Peyer's patch (tissue), 4 donors: ENCODE measurements at regions not wholly inside any gene's neighbourhood (a gene's known extent, or its start where the extent isn't known, plus 50 kb on each side); places are given as distances from the start of the nearest gene placed in this dataset.

Experiments
- DNase-seq, 3 donors: peaks; one replicate each; pipeline ENCODE4 v3.0.0-alpha.2; 2017 to 2019
- H3K27ac ChIP-seq, 4 donors: fragments of 200-600 bp; sonication (generic); one replicate each; pipeline ENCODE4 v1.5.1; 2016 to 2019
- H3K27me3 ChIP-seq, 2 donors: fragments of 200-600 bp; sonication (generic); one replicate each; pipeline ENCODE4 v1.5.1; 2019
- H3K36me3 ChIP-seq, 3 donors: fragments of 200-600 bp; sonication (generic); one replicate each; pipeline ENCODE4 v1.5.1; 2016 to 2019
- H3K4me1 ChIP-seq, 4 donors: fragments of 200-600 bp; sonication (generic); one replicate each; pipeline ENCODE4 v1.5.1; 2016 to 2019
- H3K4me3 ChIP-seq, 4 donors: fragments of 200-600 bp; sonication (generic); 1 replicate in 3 of 4; 2 replicates in 1 of 4; pipeline ENCODE4 v1.5.1; 2016 to 2019; ENCODE audit warnings: mild to moderate bottlenecking in 1 of 4
- H3K9me3 ChIP-seq, 4 donors: fragments of 200-600 bp; sonication (generic); one replicate each; pipeline ENCODE4 v1.5.1; 2016 to 2019; ENCODE audit warnings: mild to moderate bottlenecking in 1 of 4
- POLR2A ChIP-seq, 2 donors: fragments of 450-650 bp; IDR thresholded peaks; one replicate each; pipeline ENCODE4 v1.5.1; 2017; ENCODE audit warnings: antibody characterized with exemption in 2 of 2, mild to moderate bottlenecking in 2 of 2, moderate library complexity in 2 of 2
- TF ChIP-seq, protein P1 (sequence below), 6 experiments: fragments of 450-650 bp in 4 of 6; fragments of 200-600 bp in 2 of 6; sonication (generic) in 1 of 6; IDR thresholded peaks; one replicate each; pipeline ENCODE4 v1.5.1; 2017 to 2019; ENCODE audit warnings: antibody characterized with exemption in 6 of 6, mild to moderate bottlenecking in 3 of 6, moderate library complexity in 1 of 6

- Histone ChIP-seq H3K36me3 (no peaks in the 10 kb centered on the region), H3K4me3 (no peak overlapping the region), H3K27me3 (no peaks in the 10 kb centered on the region), H3K4me1 (no peaks in the 10 kb centered on the region), H3K27ac (no peak overlapping the region), H3K9me3 (no peaks in the 10 kb centered on the region)
- no peak for DNase-seq
- TF ChIP-seq, protein P1, sequence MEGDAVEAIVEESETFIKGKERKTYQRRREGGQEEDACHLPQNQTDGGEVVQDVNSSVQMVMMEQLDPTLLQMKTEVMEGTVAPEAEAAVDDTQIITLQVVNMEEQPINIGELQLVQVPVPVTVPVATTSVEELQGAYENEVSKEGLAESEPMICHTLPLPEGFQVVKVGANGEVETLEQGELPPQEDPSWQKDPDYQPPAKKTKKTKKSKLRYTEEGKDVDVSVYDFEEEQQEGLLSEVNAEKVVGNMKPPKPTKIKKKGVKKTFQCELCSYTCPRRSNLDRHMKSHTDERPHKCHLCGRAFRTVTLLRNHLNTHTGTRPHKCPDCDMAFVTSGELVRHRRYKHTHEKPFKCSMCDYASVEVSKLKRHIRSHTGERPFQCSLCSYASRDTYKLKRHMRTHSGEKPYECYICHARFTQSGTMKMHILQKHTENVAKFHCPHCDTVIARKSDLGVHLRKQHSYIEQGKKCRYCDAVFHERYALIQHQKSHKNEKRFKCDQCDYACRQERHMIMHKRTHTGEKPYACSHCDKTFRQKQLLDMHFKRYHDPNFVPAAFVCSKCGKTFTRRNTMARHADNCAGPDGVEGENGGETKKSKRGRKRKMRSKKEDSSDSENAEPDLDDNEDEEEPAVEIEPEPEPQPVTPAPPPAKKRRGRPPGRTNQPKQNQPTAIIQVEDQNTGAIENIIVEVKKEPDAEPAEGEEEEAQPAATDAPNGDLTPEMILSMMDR (IDR thresholded peaks at IDR 0.05): no peak
- no peak for TF ChIP-seq POLR2A (IDR thresholded peaks at IDR 0.05)
Measured at GRCh38 chr10:20446561-20447193, 450.4 kb downstream of the NEBL start.

DNA sequence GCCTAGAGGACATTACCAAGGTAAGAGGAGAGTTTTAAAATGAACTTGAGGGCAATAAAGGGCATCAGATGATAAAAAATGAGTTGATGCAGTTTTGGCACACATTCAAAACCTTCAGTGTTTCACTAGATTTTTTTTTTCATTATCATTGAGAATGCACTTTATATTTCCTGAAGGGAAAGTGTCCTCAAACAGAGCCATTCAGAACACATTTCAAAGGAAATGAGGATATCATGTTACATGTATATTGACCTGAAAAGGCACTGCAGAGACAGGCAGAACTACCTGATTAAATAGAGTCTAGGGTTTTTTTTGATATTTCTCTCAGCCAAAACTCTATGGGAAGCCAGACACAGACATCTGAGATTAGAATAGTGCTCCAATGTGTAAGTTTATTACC, 454.0 kb downstream of the NEBL start:
- Histone ChIP-seq H3K9me3 (no peaks in the 10 kb centered on the region), H3K4me3 (no peak overlapping the region), H3K27me3 (no peaks in the 10 kb centered on the region), H3K4me1 (no peaks in the 10 kb centered on the region), H3K36me3 (no peaks in the 10 kb centered on the region), H3K27ac (no peak overlapping the region)
- TF ChIP-seq, protein P1 (IDR thresholded peaks at IDR 0.05): no peak
- TF ChIP-seq POLR2A (IDR thresholded peaks at IDR 0.05): no peak
- no peak for DNase-seq

GRCh38 chr10:20429742-20430141, 467.4 kb downstream of the NEBL start:
- H3K9me3 ChIP-seq: no peaks in the 10 kb centered on the region
- H3K27ac ChIP-seq: no peak overlapping the region

DNA sequence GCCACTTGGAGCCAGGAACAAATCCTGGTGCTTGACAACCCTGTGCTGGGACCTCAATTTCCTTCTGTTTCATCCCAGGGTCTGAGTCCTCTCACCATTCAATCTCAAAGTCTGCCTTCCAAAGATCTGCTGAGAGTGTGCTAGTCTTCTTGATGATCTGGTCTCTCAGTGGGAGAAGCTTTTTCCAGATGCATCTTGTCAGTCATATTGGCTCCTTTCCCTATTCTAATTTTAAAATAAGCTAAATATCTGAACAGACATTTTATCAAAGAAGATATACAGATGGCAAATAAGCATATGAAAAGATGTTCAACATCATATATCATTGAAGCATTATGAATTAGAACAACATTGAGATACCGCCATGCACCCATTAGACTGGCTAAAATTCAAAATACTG, 469.3 kb downstream of the NEBL start:
- Histone ChIP-seq H3K4me3 (no peak overlapping the region), H3K36me3 (no peaks in the 10 kb centered on the region)
- TF ChIP-seq POLR2A (IDR thresholded peaks at IDR 0.05): no peak
- TF ChIP-seq, protein P1 (IDR thresholded peaks at IDR 0.05): no peak

More at GRCh38 chr10:20429742-20430141, 467.4 kb downstream of the NEBL start:
- TF ChIP-seq, protein P1 (IDR thresholded peaks at IDR 0.05): no peak
- TF ChIP-seq POLR2A (IDR thresholded peaks at IDR 0.05): no peak
- DNase-seq: no peak
- H3K36me3 ChIP-seq: no peaks in the 10 kb centered on the region
- H3K4me3 ChIP-seq: no peak overlapping the region
- no peaks in the 10 kb centered on the region for H3K4me1 ChIP-seq
- H3K27me3 ChIP-seq: no peaks in the 10 kb centered on the region

DNA sequence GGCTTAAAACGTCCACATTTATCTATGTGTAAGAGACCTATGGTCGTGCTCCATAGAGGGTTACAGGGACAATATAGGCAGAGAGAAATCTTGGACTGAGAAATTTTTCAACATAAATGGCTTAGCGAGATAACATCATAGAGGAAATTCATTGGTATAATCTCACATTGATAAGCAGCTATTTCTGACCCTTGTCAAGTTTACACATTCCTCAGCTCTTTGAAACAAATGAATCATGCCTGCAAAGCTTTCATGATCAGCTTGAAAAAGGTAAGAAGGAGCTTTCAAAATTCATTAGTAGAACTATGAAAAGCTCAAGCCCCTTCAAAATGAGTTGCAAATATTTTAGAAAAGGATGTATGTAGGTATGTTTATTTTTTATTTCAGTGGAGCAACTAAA, 478.8 kb downstream of the NEBL start:
- Histone ChIP-seq H3K4me3 (no peak overlapping the region), H3K27ac (no peak overlapping the region), H3K4me1 (no peaks in the 10 kb centered on the region), H3K27me3 (no peaks in the 10 kb centered on the region), H3K9me3 (no peaks in the 10 kb centered on the region), H3K36me3 (no peaks in the 10 kb centered on the region)
- DNase-seq: no peak
- TF ChIP-seq, protein P1 (IDR thresholded peaks at IDR 0.05): no peak
- no peak for TF ChIP-seq POLR2A (IDR thresholded peaks at IDR 0.05)

More for the DNA sequence above, 469.3 kb downstream of the NEBL start:
- Histone ChIP-seq H3K4me1 (no peaks in the 10 kb centered on the region), H3K27ac (no peak overlapping the region), H3K9me3 (no peaks in the 10 kb centered on the region), H3K27me3 (no peaks in the 10 kb centered on the region)
- no peak for DNase-seq

DNA sequence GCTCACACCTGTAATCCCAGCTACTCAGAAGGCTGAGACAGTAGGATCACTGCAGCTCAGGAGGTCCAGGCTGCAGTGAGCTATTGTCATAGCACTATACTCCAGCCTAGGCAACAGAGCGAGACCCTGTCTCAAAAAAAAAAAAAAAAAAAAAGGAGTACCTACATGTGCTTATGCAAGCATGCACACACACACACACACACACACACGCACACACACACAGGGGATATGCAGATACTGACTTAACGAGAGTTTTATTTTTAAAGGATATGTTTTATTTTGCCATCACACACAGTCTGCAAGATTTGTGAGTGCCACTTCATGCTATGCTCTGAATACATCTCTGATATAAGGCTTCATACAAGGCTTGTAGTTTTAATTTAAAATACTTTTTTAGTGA, 479.3 kb downstream of the NEBL start:
- no peak for DNase-seq
- no peak overlapping the region for H3K27ac ChIP-seq
- H3K27me3 ChIP-seq: no peaks in the 10 kb centered on the region
- no peak overlapping the region for H3K4me3 ChIP-seq
- no peaks in the 10 kb centered on the region for H3K36me3 ChIP-seq
- no peaks in the 10 kb centered on the region for H3K9me3 ChIP-seq
- TF ChIP-seq, protein P1 (IDR thresholded peaks at IDR 0.05): no peak
- TF ChIP-seq POLR2A (IDR thresholded peaks at IDR 0.05): no peak
- no peaks in the 10 kb centered on the region for H3K4me1 ChIP-seq
